GM19023 (cell line): ENCODE measurements at regions not wholly inside any gene's neighbourhood (a gene's known extent, or its start where the extent isn't known, plus 50 kb on each side); places are given as distances from the start of the nearest gene placed in this dataset.

ENCODE experiments used
- ATAC-seq: cut with Tn5 transposase; IDR thresholded peaks from one replicate; pipeline ENCODE4 v1.9.1; 2021; ENCODE audit warnings: mild to moderate bottlenecking, moderate library complexity; ENCODE audit not compliant: unreplicated experiment

DNA sequence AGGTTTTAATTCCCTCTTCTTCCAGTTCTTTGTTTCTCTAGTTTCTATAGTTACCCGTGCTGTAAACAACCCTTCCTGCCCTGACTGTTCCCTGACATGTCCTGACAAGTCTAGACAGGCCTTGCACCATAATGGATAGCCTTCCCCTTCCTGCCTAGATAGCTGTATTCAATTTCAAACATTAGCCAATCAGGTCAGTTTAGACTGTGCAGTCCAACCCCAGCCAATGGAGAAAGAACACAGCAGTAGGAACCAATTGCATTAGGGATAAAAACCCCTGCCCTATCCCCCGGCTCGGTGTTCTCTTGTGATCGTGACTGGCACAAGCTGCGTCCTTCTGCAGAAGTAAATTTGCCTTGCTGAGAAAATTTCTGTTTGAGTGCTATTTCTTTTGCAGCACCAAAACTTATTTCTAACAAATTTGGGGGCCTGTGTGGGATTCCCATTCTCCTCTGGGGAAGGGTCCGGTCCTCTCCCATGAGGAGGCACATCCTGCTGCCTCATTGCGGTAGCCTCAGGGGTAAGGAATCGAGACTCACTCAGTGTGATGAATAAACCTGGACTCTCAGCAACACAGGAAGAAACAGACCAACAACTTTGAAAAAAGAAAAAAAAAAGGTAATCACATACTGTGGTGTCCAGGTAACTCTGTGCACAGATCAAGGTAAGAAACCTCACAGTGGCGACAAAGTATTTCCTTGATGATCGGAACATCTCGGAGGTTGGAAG lies 248.7 kb upstream of the ECI2 start:
- ATAC-seq: no peak

DNA sequence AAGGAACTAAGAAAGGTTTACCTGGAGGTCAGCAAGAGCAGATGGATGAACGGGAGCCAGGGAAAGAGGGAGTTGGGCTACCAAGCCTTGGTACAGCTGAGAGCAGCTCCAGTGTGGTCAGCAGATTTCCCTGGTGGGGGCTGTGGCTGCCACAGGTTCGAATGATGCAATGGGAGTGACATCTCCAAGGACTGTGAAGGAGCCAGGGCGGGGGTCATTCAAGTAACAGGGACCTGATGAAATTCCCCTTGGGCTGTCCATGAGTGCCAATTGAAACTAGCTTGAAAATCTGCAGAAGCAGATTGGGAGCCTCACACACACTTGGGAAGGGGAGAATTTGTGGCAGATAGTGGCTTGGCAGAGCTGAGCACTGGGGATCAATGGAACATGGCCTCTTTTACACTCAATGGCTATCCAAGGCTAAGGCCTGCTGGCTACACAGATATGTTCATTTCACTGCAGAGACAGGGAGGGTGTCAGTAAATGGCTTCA lies 247.0 kb upstream of the ECI2 start:
- no peak for ATAC-seq

DNA sequence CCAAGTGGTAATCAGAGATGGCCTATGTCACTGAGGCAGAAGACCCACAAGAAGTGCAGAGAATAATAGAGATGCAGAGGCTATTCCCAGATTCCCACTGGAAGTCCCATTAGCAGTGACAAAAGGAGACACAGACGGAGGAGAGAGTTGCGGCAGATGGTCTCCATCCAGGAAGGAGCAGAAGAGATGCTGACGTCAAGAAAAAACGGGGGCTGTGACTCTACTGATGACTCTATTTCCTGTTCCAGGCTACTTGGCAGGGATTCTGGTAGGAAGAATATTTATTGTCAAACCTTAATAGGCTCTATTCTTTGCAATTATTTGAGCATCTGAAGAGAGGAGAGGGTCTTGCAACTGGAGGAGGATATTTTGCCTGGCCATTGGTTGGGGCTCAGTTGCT lies 246.0 kb upstream of the ECI2 start:
- no peak for ATAC-seq

DNA sequence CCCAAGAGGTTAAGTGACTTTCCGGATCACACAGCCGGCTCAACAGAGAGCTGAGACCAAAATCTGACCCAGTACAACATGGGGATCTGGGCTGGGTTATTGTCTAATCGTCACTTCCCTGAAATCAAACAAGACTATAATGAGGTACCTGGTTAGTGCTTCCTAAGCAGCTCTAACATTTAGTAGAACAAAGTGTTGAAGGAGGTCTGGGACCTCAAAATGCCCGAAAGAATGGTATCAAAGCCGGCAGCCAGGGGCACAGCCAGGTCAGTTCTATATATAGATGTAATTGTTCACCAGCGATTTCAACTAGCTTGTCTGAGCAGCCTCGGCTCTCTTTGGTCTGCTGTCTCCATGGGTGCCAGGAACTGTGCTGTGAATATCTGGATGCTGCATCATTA lies 245.5 kb upstream of the ECI2 start:
- no peak for ATAC-seq

DNA sequence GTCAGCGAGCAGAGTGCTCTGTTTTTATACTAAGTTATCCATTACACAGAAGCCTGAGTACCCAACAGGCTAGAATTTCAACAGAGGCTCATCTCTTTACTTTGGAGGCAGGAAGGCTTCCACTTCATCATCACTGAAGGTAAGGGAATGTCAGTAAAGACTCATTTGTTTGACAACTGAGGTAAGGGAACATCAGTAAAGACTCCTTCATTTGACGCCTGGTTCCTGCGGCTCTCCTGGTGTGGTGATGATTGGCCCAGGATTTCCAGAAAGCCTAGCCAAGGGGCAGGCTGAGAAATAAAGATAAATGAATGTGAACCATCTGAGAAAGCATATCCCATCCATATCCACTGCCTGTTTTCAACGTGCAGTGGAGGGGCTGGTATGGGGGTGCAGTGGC lies 244.6 kb upstream of the ECI2 start:
- ATAC-seq: no peak

DNA sequence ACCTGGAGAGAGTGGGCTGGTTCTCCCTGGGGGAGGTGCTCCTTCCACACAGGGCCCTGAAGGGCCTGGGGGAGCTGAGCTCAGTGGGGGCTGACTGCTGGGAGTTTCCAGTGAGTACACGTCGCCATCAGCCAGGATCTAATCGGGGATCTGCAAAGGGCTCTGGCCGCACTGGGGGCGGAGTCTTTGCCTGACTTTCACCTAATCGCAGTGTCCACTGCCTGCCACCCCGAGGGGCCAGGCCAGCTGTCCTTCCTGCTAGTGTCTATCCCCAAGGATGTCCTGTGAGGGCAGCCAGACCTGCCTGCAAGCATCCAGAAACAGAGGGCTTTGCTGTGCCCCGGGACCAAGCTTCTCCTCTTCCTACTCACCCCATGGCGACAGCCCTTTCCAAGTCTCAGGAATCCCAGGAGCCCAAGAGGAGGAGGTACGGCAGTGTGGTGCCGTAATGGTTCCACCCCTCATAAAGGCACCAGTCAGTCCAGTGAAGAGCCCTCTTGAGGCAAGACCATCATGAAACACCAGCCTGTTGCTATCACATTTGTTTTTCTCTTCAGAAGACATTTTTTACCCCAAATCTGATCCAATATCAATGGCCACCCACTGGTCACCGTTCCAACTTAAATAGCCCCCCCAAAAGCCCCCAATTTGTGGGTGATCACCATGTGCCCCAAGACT lies 243.1 kb upstream of the ECI2 start:
- no peak for ATAC-seq

DNA sequence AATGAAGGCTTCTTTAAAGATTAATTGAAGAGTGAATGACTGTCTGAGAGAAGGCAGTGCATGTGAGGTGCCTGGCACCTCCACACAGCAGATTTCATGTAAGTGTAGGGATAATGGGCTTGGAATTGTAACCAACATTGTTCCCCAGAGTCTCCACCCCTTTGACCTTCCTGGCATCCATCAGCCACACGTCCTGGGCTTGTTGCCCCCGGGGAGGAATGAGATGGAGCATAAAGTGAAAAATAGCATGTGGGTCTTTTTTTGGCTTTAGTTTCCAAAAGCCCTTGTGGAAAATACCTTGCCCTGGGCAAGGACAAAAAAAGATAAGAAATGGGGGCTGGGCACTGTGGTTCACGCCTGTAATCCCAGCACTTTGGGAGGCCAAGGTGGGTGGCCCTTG lies 242.2 kb upstream of the ECI2 start:
- no peak for ATAC-seq

DNA sequence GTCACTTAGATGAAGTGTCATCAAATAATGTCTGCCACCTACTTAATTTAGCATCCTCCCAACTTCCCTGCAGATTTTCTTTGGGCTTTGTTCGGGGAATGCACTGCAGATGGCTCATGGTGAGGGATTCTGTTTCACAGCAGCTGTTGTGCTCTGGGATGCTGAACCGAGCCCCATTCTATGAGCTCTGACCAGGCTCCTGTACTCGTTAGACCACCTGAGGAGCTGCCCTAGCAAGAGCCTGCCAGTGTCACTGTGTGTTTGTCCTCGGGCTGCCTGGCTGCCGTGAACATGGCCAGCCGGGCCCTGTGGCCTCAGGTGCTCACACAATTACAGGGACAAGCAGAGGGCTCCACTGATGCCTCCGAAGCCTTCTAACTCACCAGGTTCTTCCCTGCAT lies 238.8 kb upstream of the ECI2 start:
- no peak for ATAC-seq

DNA sequence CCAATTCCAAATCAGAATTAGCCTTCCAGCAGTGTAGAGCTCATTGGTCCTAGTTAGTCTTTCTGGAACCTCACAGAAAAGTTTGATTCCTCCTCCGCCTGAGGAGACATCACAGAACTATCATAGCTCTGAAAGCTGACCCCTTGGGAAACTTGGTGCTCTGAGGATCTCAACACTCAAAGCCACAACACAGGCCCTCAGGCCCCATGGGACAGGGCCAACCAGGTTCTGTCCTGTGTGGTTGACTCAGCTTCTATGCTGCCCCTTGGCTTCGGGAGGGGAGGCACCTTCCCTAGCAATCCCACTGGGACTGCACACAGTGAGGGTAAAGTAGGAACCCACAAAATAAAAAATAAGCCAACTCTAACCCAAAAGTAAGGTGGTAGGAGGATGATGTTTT lies 237.5 kb upstream of the ECI2 start:
- ATAC-seq: no peak

DNA sequence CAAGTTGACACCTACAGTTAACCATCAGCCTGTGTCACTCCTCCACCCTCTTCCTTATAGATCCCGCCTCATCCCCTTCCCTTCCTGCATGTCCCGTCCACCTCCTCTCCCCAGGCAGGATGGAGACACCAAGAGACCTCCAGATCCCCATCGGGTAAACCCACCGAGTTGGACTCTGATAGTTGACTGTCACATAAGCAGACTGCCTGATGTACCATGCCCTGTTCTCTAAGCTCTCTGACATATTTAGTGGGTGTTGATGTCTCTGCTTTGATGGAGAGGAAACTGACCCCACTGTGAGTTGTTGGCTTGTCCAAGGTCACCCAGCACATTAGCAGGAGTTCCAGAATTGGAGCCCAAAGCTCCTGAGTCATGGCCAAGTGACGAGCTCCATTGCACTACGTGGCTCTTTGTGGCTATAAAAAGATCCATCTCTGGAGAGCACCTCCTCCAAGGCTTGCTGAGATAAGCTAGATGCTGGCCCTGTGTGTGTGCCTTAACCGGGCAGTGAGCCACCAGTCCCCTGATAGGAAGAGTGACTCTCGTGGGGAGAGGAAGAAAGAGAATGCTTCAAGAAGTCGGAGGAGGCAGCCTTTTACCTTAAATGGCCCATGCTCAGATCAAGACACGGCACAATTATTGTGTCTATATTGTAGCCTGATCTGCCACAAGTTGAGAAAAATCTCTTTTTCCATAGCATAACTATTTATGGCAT lies 236.0 kb upstream of the ECI2 start:
- ATAC-seq: no peak

DNA sequence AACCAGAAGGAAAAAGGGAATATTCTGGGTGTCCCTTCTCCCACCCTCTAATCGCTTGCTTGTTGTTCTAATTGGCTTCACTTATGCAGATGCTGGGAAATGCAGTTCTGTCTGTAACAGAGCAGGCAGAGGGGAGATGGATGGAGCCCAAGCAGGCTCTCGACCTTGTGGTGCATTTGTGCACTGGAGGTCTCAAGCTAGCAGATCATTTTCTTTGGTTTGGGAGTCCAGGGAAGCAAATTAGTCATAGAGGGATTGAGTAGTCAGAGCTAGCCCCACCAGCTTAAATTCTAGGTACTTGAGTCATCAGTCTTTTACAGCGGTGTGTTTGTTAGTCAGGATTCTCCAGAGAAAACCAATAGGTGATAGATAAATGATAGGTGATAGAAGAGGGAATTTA lies 234.7 kb upstream of the ECI2 start:
- ATAC-seq: no peak

DNA sequence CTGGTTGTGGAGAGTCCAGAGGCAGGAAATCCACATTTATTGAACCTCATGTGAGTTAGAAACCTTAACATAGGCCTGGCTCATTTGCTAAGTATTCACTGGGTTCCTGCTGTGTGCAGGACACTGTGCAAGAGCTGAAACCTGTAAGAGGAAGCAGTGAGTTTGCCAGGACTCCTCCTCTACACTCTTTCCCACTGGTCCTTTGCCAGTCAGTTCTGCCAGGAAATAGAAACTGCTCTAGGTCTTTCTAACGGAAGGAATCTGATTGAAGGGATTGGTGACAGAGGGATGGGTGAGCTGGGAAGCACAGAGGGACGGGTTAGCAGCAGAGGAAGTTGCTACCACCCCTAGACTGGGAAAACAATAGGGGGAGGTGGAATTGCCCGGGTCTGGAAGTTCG lies 234.2 kb upstream of the ECI2 start:
- ATAC-seq: no peak

DNA sequence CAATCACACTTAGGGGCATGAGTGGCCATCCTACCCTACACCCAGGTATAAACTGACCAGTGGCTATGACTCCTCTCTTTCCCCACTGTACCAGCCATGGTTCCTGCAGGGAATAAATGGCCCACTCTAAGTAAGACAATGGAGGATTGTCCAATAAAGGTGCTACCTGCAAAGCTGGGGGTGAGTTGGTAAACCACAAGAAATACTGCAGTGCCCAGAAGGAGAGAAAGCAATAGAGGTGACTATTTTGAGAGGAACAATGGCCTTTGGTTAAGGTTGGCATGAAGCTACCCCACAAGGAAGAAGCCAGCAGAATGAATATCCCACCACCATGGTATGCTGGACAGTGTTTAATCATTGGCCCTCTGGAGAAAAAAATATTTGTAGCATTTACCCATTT lies 233.3 kb upstream of the ECI2 start:
- no peak for ATAC-seq

DNA sequence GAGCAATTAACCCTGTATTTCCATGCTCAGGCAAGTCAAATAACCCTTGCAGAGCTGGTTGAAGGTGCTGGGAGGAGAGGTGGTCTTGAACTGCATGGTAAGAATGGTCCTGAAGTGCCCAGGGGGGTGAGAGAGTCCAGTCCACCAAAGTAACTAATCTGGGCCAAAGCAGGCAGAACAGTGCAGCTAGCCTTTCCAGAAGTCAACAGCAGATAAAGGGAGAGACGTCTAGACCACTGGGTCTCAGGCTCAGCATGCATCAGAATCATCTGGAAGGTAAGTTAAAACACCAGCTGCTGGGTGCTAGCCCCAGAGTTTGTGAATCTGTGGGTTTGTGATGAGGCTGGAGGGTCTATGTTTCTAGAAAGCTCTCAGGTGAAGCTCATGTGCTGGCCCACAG lies 232.3 kb upstream of the ECI2 start:
- no peak for ATAC-seq

DNA sequence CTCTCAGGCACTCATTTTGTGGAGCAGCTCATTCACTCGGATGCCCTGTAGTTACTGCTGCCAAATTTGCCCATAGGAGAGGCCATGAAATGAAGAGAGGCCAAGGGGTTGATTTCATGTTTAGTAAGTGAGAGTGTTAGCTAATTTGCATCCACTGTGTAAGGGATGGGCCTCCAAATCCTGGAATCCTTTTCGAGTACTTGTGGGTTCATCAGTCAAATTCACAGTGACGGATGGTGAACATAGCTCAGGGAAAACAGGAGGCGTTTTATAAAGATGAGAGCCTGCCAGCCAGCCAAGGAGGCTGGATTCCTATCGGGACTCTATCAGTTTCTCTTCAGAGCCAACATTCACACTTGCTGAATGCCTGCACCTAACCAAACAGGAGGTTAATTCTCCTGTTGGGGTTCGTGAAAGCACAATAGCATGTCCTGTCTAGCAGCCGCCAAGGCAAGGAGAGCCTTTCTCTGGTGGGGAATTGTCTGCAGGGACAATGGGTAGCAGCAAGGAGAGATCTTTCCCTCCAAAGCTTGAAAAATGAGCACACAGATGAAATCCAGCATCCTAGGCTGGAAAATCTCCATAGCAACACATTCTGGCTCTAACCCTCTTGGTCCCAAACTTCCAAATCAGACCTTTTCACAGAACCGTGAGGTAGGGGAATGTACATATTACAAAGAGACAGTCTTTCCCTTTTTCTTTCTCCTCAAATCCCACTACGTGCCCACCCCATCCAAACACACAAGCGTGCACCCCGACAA lies 231.4 kb upstream of the ECI2 start:
- no peak for ATAC-seq

DNA sequence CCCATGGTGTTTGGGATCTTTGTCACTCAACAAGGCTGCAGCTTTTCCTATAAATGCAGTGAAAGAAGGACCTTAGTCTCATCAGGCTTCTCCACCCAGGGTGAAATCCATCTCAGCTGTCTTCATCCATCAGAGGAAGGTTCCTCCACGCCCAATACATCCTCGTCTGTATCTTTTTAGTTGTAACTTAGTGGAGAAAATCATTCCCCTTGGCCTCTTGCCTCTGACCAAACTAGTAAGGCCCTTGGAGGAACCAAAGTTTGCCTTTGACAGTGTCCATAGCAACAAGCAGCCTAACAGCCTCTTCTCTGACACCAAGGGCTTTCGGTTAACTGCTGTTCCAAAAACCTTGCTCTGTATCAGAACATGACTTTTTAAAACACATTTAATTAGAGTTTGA lies 230.3 kb upstream of the ECI2 start:
- no peak for ATAC-seq

DNA sequence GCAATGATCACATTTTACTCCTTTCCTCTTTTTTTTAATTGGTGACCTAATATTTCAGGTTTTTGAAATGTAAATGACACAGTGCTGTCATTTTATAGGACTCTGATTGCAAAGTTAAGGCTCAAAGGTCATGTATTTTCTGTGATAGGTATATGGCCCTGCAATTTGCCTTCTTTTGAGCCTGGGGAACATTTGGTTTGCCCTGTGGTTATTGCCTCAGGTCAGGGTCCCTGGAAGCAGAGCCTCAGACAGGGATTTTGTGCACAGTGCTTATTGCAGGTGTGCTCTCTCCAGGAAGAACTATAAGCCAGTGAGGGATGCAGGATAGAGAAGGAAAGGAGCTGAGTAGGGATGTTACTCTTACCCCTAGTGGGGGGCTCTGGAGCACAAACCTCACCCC lies 229.3 kb upstream of the ECI2 start:
- ATAC-seq: no peak

DNA sequence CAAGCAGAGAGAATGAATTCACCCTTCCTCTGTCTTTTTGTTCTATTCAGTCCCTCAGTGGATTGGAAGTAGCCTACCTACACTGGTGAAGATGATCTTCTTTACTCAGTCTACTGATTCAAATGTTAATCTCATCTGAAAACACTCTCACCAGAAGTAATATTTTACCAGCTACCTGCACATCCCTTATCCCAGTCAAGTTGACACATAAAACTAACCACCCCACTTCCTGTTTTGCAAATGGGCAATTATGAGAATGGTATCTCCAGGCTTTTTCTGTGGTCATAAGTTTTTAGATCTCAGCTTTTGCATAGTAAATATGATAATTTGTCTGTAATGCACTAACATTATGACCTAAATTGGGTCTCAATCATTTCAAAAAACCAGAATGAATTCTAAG lies 228.8 kb upstream of the ECI2 start:
- ATAC-seq: no peak

DNA sequence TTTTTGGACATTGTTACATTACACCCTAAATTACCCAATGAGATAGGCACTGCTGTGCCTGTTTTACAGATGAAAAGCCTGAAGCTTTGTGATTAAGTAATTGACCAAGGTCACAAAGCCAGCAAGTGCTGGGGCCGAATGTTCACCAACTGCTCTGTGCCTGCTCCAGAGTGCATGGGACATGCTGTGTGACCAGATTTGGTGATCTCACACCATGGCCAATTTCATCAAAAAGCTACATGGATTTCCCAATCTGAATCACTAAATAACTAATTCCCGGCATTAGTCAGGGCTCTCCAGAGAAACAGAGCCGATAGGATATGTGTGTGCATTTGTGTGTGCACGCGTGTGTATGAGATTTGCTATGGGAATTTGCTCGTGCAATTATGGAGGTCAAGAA lies 228.3 kb upstream of the ECI2 start:
- no peak for ATAC-seq

DNA sequence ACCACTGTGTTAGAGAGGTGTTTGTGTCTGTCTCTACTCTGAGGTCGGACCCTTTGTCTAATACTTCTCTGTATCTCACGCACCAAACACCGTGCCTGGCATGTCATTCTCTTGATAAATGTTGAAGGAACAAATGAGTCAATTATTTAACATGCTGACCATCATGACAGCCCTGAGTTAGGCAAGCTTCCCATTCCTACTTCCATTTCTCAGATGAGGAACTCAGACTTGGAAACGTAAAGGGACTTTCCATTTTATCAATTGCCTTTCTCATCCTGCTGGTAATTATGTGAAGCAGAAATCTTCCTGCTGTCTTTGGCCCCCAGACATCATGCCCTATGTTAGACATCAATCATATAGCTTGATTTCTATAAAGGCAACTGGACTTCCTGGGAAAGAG lies 227.0 kb upstream of the ECI2 start:
- ATAC-seq: no peak

DNA sequence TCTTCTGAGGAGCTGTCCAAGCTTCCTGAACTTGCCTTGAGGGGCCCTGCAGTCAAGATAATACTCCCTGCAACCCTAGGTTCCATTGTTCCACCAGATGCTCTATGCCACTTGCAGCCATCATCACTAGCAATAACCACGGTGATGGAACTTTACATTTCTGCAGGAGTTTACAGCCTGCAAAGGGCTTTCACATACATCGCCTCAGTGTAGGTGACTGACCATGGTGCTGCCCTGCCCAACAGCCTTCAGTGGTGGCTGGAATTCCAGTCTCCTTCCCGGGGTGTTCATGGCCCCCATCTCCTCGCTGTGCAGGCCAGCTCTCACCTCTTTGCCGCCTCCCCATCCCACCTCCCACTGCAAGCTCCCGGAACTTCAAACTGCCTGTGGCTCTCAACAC lies 225.5 kb upstream of the ECI2 start:
- no peak for ATAC-seq
